Vagina (tissue), 2 donors: ENCODE measurements at regions not wholly inside any gene's neighbourhood (a gene's known extent, or its start where the extent isn't known, plus 50 kb on each side); places are given as distances from the start of the nearest gene placed in this dataset.

Experiments used
- DNase-seq, 2 donors: peaks; one replicate each; pipeline ENCODE4 v3.0.0-alpha.2; 2017; ENCODE audit errors: extremely low spot score in 2 of 2
- H3K27ac ChIP-seq: fragments of 200-600 bp; sonication (generic); one replicate; pipeline ENCODE4 v1.5.1; 2019
- H3K27me3 ChIP-seq: fragments of 200-600 bp; sonication (generic); one replicate; pipeline ENCODE4 v1.5.1; 2019
- H3K36me3 ChIP-seq, 2 donors: fragments of 200-600 bp; sonication (generic); one replicate each; pipeline ENCODE4 v1.5.1; 2017 to 2019
- H3K4me1 ChIP-seq: fragments of 200-600 bp; sonication (generic); one replicate; pipeline ENCODE4 v1.5.1; 2019
- H3K4me3 ChIP-seq, 2 donors: fragments of 200-600 bp; sonication (generic); 1 replicate in 1 of 2; 2 replicates in 1 of 2; pipeline ENCODE4 v1.5.1; 2016 to 2019
- H3K9me3 ChIP-seq: fragments of 200-600 bp; sonication (generic); one replicate; pipeline ENCODE4 v1.5.1; 2019
- POLR2A ChIP-seq, 2 donors: fragments of 450-650 bp; IDR thresholded peaks; one replicate each; pipeline ENCODE4 v1.6.1; 2017; ENCODE audit warnings: antibody characterized with exemption in 2 of 2, mild to moderate bottlenecking in 2 of 2, moderate library complexity in 2 of 2
- POLR2AphosphoS5 ChIP-seq, 2 donors: sonication (generic); formaldehyde crosslinking; IDR thresholded peaks; one replicate each; pipeline ENCODE4 v1.9.0; 2017; ENCODE audit warnings: antibody characterized with exemption in 2 of 2, mild to moderate bottlenecking in 2 of 2, low read depth in 1 of 2; ENCODE audit not compliant: insufficient read depth in 1 of 2
- intact Hi-C: fragments of 100-400 bp; cut with DNase I; formaldehyde crosslinking; loops from one replicate; pipeline ENCODE4 v1.15.1; 2023
- TF ChIP-seq, protein P1 (sequence below), 3 experiments: fragments of 450-650 bp in 2 of 3; fragments of 200-600 bp in 1 of 3; sonication (generic) in 1 of 3; IDR thresholded peaks; one replicate each; pipeline ENCODE4 v1.5.1; 2017 to 2019; ENCODE audit warnings: antibody characterized with exemption in 3 of 3, mild to moderate bottlenecking in 2 of 3, moderate library complexity in 2 of 3

DNA sequence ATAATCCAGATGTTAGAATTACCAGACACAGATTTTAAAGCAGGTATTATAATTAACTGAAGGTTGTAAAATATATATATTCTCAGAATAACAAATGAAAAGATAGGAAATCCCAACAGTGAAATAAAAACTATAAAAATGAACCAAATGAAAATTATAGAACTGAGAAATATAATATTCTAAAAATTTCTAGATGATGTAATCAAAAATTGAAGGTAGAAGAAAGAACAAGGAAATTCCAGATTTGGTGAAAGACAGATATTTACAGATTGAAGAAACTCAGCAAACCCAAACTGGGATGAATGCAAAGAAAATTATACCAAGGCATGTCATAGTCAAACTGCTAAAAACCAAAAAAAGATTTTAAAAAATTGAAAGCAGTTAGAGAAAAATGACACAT lies 729.4 kb downstream of the MATN1 start:
- H3K4me3 ChIP-seq = no peak overlapping the region
- no peak for DNase-seq
- intact Hi-C loops = no loop called here
- H3K27ac ChIP-seq = no peak overlapping the region
- no peaks in the 10 kb centered on the region for H3K4me1 ChIP-seq
- no peaks in the 10 kb centered on the region for H3K9me3 ChIP-seq
- H3K27me3 ChIP-seq = no peaks in the 10 kb centered on the region
- no peaks in the 10 kb centered on the region for H3K36me3 ChIP-seq
- no peak for TF ChIP-seq POLR2AphosphoS5 (IDR thresholded peaks at IDR 0.05; ENCODE audit: insufficient read depth in 1 of 2, low read depth in 1 of 2)
- no peak for TF ChIP-seq POLR2A (IDR thresholded peaks at IDR 0.05)
- TF ChIP-seq, protein P1, sequence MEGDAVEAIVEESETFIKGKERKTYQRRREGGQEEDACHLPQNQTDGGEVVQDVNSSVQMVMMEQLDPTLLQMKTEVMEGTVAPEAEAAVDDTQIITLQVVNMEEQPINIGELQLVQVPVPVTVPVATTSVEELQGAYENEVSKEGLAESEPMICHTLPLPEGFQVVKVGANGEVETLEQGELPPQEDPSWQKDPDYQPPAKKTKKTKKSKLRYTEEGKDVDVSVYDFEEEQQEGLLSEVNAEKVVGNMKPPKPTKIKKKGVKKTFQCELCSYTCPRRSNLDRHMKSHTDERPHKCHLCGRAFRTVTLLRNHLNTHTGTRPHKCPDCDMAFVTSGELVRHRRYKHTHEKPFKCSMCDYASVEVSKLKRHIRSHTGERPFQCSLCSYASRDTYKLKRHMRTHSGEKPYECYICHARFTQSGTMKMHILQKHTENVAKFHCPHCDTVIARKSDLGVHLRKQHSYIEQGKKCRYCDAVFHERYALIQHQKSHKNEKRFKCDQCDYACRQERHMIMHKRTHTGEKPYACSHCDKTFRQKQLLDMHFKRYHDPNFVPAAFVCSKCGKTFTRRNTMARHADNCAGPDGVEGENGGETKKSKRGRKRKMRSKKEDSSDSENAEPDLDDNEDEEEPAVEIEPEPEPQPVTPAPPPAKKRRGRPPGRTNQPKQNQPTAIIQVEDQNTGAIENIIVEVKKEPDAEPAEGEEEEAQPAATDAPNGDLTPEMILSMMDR (IDR thresholded peaks at IDR 0.05) = no peak

DNA sequence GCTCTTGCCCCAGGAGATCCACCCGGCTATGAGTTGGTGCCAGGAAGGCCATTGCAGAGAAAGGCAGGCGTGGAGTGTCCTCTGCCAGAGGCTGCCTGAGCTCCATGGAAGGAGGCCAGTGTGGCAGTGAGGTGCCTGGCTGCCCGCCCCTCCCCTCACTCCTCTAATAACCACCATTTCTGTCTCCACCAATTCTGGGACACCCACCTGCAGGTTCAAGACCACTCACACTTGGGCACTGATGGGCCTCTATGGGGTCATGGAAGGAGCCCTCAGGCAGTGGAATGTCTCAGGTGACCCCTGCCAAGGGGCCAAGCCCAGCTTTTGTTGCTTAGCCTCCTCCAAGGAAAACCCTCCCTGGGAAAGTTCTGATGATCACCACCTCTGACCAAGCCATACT lies 731.6 kb downstream of the MATN1 start:
- Histone ChIP-seq H3K4me1 (no peaks in the 10 kb centered on the region), H3K9me3 (no peaks in the 10 kb centered on the region), H3K4me3 (no peak overlapping the region), H3K27me3 (no peaks in the 10 kb centered on the region), H3K27ac (no peak overlapping the region), H3K36me3 (no peaks in the 10 kb centered on the region)
- DNase-seq = peak; percentile 52 to 56
- TF ChIP-seq, protein P1 (IDR thresholded peaks at IDR 0.05) = no peak
- TF ChIP-seq POLR2AphosphoS5 (IDR thresholded peaks at IDR 0.05; ENCODE audit: insufficient read depth in 1 of 2, low read depth in 1 of 2) (no peak), POLR2A (IDR thresholded peaks at IDR 0.05) (no peak)
- intact Hi-C loops = no loop called here

DNA sequence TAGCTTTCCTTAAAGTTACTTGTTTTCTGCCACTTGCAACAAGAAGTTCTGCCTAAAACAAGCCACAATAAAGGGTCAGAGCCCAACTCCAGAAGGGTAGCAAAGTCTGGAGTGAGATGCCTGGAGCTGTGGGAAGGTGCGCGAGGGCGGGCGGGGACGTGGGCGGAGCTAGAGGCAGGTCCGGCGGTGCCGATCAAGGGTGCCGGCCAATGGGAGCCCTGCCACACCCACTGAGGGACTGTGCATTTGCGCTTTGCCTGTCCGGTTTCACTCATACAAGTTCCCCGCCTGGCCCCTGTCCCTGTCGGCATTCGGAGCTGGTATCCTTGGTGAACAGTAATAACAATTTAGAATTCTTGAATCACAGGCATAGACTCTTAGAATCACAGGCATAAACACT lies 732.4 kb downstream of the MATN1 start:
- Histone ChIP-seq H3K4me1 (no peaks in the 10 kb centered on the region), H3K27me3 (no peaks in the 10 kb centered on the region), H3K36me3 (no peaks in the 10 kb centered on the region), H3K27ac (no peak overlapping the region), H3K9me3 (no peaks in the 10 kb centered on the region), H3K4me3 (no peak overlapping the region)
- TF ChIP-seq, protein P1 (IDR thresholded peaks at IDR 0.05) = no peak
- TF ChIP-seq POLR2A (IDR thresholded peaks at IDR 0.05) (no peak), POLR2AphosphoS5 (IDR thresholded peaks at IDR 0.05; ENCODE audit: insufficient read depth in 1 of 2, low read depth in 1 of 2) (no peak)
- intact Hi-C loops = no loop called here
- DNase-seq = peak; percentile 32 to 43

DNA sequence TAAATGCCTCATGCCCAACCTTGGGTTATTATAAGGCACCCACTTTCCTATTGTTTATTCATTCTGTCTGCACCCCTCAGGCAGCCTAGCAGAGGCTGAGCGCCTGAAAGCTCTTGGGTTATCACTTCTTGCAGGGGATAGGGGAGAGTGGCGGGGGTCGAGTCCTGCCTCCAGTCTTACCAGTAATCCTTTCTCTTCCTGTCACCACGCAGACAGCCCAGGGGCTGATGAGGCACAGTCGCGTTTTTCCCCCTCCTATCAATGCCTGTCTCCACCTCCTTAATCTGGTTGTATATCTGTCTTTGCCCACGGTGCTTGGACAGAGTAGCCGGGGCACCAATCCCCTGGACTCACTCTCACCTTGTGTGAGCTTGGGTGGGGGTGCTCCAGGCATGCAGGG lies 733.1 kb downstream of the MATN1 start:
- no peak for TF ChIP-seq POLR2AphosphoS5 (IDR thresholded peaks at IDR 0.05; ENCODE audit: insufficient read depth in 1 of 2, low read depth in 1 of 2)
- no peak for TF ChIP-seq POLR2A (IDR thresholded peaks at IDR 0.05)
- TF ChIP-seq, protein P1 (IDR thresholded peaks at IDR 0.05) = no peak
- H3K9me3 ChIP-seq = no peaks in the 10 kb centered on the region
- H3K27me3 ChIP-seq = no peaks in the 10 kb centered on the region
- peak; percentile 65 to 70 for DNase-seq
- H3K36me3 ChIP-seq = no peaks in the 10 kb centered on the region
- no peak overlapping the region for H3K4me3 ChIP-seq
- H3K4me1 ChIP-seq = no peaks in the 10 kb centered on the region
- H3K27ac ChIP-seq = no peak overlapping the region
- intact Hi-C loops = no loop called here

DNA sequence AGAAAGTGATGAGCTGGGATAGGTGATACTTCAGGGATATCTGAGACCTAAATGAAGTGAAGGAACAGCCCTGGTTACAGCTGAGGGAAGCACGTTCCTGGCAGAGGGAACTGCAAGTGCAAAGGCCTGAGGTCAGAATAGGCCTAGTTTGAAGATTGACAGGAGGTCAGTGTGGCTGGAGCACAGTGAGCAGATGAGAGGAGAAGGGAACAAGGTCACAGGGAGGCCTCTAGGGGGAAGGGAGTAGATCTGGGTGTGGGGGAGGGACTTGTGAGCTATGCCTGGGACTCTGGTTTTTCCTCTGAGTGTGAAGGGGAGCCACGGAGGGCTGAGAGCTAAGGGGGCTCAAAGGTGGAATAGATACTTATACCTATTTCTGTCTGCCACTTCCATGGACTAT lies 736.4 kb downstream of the MATN1 start:
- H3K4me1 ChIP-seq = no peaks in the 10 kb centered on the region
- TF ChIP-seq, protein P1 (IDR thresholded peaks at IDR 0.05) = no peak
- TF ChIP-seq POLR2AphosphoS5 (IDR thresholded peaks at IDR 0.05; ENCODE audit: insufficient read depth in 1 of 2, low read depth in 1 of 2) (no peak), POLR2A (IDR thresholded peaks at IDR 0.05) (no peak)
- H3K9me3 ChIP-seq = no peaks in the 10 kb centered on the region
- no peak overlapping the region for H3K4me3 ChIP-seq
- H3K27me3 ChIP-seq = no peaks in the 10 kb centered on the region
- intact Hi-C loops = no loop called here
- H3K36me3 ChIP-seq = no peaks in the 10 kb centered on the region
- peak; percentile 52 to 72 for DNase-seq
- H3K27ac ChIP-seq = no peak overlapping the region
